Forelimb muscle (tissue), 1 donor: ENCODE measurements at regions not wholly inside any gene's neighbourhood (a gene's known extent, or its start where the extent isn't known, plus 50 kb on each side); places are given as distances from the start of the nearest gene placed in this dataset.
"Not testable (repeated sequence)": the region's sequence is repeated elsewhere in the genome, so short reads cannot be mapped to it uniquely, and the experiment has no call there.

Source experiments
- DNase-seq: peaks from one replicate; pipeline ENCODE4 v3.0.0-alpha.2; 2013; ENCODE audit warnings: low read depth

GRCh38 chr4:105042451-105042850, 104.2 kb upstream of the TET2 start:
- no peak for DNase-seq

DNA sequence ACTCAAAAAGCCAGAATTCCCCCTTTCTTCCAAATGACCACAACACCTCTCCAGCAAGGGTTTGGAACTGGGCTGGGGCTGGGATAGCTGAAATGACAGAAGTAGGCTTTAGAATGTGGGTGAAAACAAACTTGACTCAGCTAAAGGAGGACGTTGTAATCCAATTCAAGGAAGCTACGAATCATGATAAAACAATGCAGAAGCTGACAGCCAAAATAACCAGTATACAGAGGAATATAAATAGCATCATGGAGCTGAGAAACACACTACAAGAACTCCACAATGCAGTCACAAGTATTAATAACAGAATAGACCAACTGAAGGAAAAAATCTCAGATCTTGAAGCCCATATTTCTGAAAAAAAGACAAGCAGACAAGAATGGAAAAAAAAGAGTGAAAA, 95.8 kb upstream of the TET2 start:
- no peak for DNase-seq

DNA sequence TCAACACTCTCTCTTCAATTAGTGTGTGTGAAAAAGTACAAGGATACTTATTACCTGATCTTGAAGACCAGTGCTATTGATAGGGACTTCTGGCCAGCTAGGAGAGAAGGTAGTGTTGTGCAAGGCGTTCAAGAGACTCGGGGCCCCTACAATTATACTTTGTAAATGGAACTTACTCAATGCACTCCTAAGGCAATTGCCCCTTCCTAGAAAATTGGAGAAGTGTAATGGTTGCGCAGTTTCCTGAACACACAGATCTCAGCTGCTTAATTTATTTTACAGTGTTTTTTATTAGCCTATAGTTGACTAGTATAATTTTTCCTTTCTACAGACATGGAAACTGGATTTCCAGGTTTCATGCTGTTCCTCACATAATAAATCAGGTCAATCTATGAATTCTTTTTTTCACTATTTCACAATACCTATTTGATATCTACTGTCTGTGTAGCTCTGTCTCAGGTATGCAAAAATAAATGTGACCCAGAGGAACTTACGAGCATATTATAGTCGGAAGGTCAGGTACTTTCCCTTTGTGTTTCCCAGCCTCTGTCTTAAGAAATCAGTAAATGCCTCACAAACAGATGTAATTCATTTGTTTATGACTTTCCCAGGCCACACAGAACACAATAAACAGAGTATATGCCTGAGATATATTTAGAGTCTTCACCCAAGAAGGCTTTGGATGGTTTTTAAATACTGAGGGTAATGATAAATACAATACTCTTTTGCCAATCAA, 89.1 kb upstream of the TET2 start:
- DNase-seq = no peak

GRCh38 chr4:105058177-105058812, 88.4 kb upstream of the TET2 start:
- DNase-seq = no peak

- no peak for DNase-seq
Measured at GRCh38 chr4:105059337-105059736, 87.3 kb upstream of the TET2 start.

- DNase-seq = no peak
Measured at GRCh38 chr4:105060628-105061027, 86.0 kb upstream of the TET2 start.

GRCh38 chr4:105061136-105061696, 85.5 kb upstream of the TET2 start:
- no peak for DNase-seq

- no peak for DNase-seq
Measured at GRCh38 chr4:105061731-105062130, 84.9 kb upstream of the TET2 start.

GRCh38 chr4:105066401-105066800, 80.3 kb upstream of the TET2 start:
- no peak for DNase-seq

DNA sequence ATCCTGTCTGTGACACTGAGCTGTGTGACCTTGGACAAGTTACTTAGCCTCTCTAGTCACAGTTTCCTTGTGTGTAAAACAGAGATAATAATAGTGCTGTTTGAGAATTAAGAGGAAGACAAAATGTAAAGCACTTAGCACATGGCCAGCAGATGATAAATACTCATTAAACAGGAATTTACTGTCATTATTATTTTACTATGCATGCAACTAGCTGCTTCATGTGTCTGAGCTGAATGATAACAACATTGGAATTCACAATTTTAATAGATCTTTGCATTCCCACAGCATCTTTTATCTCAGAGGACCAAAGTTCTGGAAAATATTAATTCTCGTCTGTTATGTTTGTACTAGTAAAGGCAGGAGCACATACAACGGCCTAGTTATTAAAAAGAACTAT, 79.2 kb upstream of the TET2 start:
- DNase-seq = no peak

- no peak for DNase-seq
Measured at GRCh38 chr4:105067946-105068345, 78.7 kb upstream of the TET2 start.

GRCh38 chr4:105068516-105068915, 78.2 kb upstream of the TET2 start:
- no peak for DNase-seq

DNA sequence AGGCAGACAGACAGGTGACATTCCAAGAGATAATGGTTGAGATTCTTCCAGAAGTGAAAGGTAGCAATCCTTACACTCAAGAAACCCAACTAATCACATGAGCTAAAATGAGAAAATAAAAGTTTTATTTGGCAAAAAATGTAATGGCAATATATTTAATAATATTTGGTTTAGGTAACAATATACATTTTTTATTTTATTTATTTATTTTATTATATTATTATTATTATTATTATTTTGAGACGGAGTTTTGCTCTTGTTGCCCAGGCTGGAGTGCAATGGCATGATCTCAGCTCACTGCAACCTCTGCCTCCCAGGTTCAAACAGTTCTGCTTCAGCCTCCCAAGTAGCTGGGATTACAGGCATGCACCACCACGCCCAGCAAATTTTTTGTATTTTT, 74.6 kb upstream of the TET2 start:
- DNase-seq = not testable (repeated sequence)

- no peak for DNase-seq
Measured at GRCh38 chr4:105074097-105074496, 72.6 kb upstream of the TET2 start.

DNA sequence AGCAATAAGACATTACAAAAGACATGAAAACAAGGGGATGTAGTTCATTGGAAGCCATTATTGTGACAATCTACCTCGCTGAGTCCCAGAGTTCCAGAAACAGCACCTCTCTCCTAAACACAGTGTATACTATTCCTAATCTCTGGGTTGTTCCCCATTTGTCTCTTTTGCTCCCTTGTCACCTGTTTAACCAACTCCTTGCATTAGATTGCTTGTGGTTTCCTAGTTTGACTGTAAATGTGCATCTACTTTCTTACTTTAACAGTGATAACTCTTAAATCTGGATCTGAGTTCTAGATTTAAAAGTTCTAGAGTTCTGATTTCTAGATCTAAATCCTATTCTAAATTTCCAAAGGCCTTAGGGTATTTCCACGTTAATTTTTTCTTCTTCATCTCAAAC, 71.6 kb upstream of the TET2 start:
- DNase-seq = no peak

DNA sequence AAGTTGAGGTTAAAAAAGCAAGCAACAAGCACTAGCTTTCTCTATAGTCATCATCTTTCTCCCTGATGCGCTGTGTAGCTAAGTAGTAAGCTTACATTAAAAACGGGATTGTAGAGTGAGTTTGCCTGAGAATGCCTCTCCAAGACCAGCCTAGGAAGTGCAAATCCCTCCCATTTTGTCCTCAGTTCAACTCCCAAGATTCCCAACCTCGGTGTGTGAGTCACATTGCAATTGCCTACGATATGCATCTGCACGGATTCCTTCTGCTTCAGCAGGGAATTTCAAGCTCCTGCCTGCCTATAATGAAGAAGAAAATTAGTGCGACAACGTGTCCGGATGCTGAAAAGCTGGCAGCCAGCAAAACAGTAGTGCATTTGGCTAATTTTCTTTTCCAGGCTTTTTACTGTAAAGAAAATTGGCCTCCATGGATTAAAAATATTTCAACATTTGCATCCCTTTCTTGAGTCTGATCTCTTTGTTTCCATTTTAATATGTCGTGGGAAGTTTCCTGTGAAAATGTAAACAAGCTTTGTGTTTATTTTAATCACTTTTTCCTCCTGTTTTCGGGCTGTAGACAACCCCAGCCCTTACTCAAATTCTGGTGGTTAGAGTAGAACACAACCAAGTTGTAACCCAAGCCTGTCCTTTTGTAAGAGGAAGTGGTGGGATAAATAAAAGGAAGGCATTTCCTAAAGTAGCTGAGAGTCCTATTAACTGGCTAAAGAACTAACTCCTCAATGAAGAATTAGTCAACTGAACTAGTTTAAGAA, 58.4 kb upstream of the TET2 start:
- DNase-seq = peak; percentile 38

- no peak for DNase-seq
Measured at GRCh38 chr4:105092356-105092755, 54.3 kb upstream of the TET2 start.

- DNase-seq = no peak
Measured at GRCh38 chr4:105092768-105093167, 53.9 kb upstream of the TET2 start.

DNA sequence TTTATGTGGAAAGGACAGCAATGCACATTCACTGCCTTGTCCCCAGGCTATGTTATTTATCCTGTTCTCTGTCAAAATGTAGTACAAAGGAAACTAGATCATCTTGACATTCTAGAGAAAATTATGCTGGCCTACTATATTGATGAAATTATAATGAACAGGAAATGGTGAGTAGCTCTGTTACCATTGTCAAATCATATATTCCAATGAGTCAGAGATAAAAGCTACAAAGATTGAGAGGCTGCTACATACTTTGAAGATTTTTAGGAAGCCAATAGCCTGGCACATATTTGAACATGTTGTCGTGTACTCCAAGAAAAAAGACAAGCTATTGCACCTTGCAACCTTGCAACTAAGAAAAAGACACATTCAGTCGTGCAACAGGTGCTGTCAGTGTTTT, 52.7 kb upstream of the TET2 start:
- DNase-seq = no peak
